Mucosa of gallbladder (tissue), 1 donor: ENCODE measurements at regions not wholly inside any gene's neighbourhood (a gene's known extent, or its start where the extent isn't known, plus 50 kb on each side); places are given as distances from the start of the nearest gene placed in this dataset.

Source experiments
- DNase-seq: peaks from one replicate; pipeline ENCODE4 v3.0.0-alpha.2; 2020; ENCODE audit warnings: low spot score
- donor health status: DM: no; HTN: no; CAD: no.

- DNase-seq: no peak
These were observed 548.5 kb downstream of the SOX6 start for GRCh38 chr11:15807827-15808226.

GRCh38 chr11:15810082-15810481 is 546.3 kb downstream of the SOX6 start:
- no peak for DNase-seq

GRCh38 chr11:15810525-15810924 is 545.8 kb downstream of the SOX6 start:
- no peak for DNase-seq

- no peak for DNase-seq
These were observed 540.8 kb downstream of the SOX6 start for GRCh38 chr11:15815246-15816195.

- no peak for DNase-seq
These were observed 540.0 kb downstream of the SOX6 start for GRCh38 chr11:15816260-15816871.

GRCh38 chr11:15817001-15817400 is 539.3 kb downstream of the SOX6 start:
- DNase-seq: no peak

- DNase-seq: no peak
These were observed 538.1 kb downstream of the SOX6 start for GRCh38 chr11:15818132-15818842.

- peak; percentile 77 for DNase-seq
These were observed 536.6 kb downstream of the SOX6 start for GRCh38 chr11:15819679-15820286.

GRCh38 chr11:15821451-15821850 is 534.9 kb downstream of the SOX6 start:
- DNase-seq: no peak

- no peak for DNase-seq
These were observed 532.3 kb downstream of the SOX6 start for GRCh38 chr11:15824060-15824459.

GRCh38 chr11:15825976-15826650 is 530.2 kb downstream of the SOX6 start:
- no peak for DNase-seq

GRCh38 chr11:15826826-15827225 is 529.5 kb downstream of the SOX6 start:
- peak; percentile 16 for DNase-seq

- DNase-seq: no peak
These were observed 528.0 kb downstream of the SOX6 start for GRCh38 chr11:15828215-15828853.

GRCh38 chr11:15829312-15829711 is 527.0 kb downstream of the SOX6 start:
- no peak for DNase-seq

GRCh38 chr11:15830741-15831428 is 525.5 kb downstream of the SOX6 start:
- DNase-seq: no peak

- no peak for DNase-seq
These were observed 520.4 kb downstream of the SOX6 start for GRCh38 chr11:15835788-15836411.

GRCh38 chr11:15836795-15837194 is 519.6 kb downstream of the SOX6 start:
- DNase-seq: no peak

- DNase-seq: no peak
These were observed 518.4 kb downstream of the SOX6 start for GRCh38 chr11:15837901-15838489.

GRCh38 chr11:15839061-15839460 is 517.3 kb downstream of the SOX6 start:
- DNase-seq: no peak

- no peak for DNase-seq
These were observed 515.4 kb downstream of the SOX6 start for GRCh38 chr11:15840966-15841365.
